Calu3 (cell line): ENCODE measurements at regions not wholly inside any gene's neighbourhood (a gene's known extent, or its start where the extent isn't known, plus 50 kb on each side); places are given as distances from the start of the nearest gene placed in this dataset.

Experiments used
- BruUV-seq: library from RNA; stranded (reverse); fragments of 400-500 nt; replicated peaks from 2 replicates; lab custom pipeline; 2021; lab: Mats Ljungman, UMichigan
- CTCF ChIA-PET: fragments of 300-600 bp; sonication (Branson Sonifier 250); formaldehyde crosslinking; loops from one replicate; lab custom pipeline; 2022; ENCODE audit warnings: antibody characterized with exemption; lab: Charles Lee
- DNase-seq: peaks from one replicate; pipeline ENCODE4 v3.0.0; 2022
- H3K27ac Mint-ChIP-seq: one replicate; pipeline ENCODE4 v1.8.0; 2022; ENCODE audit warnings: mixed read lengths; ENCODE audit not compliant: unreplicated experiment
- H3K27me3 Mint-ChIP-seq: one replicate; pipeline ENCODE4 v1.8.0; 2022; ENCODE audit warnings: mixed read lengths; ENCODE audit not compliant: unreplicated experiment
- H3K36me3 Mint-ChIP-seq: one replicate; pipeline ENCODE4 v1.8.0; 2022; ENCODE audit warnings: mild to moderate bottlenecking, moderate library complexity, mixed read lengths; ENCODE audit not compliant: insufficient read depth, unreplicated experiment
- H3K4me1 Mint-ChIP-seq: one replicate; pipeline ENCODE4 v1.8.0; 2022; ENCODE audit warnings: mild to moderate bottlenecking, low read depth, mixed read lengths; ENCODE audit not compliant: unreplicated experiment
- H3K4me3 Mint-ChIP-seq: one replicate; pipeline ENCODE4 v1.8.0; 2022; ENCODE audit warnings: mild to moderate bottlenecking, low read depth, moderate library complexity, mixed read lengths; ENCODE audit not compliant: unreplicated experiment
- H3K9me3 Mint-ChIP-seq: one replicate; pipeline ENCODE4 v1.8.0; 2022; ENCODE audit warnings: low read depth, mixed read lengths; ENCODE audit not compliant: unreplicated experiment
- CTCF ChIP-seq: fragments of 200-600 bp; IDR thresholded peaks from one replicate; pipeline ENCODE4 v1.8.0; 2022; ENCODE audit warnings: antibody characterized with exemption; ENCODE audit not compliant: unreplicated experiment
- intact Hi-C: fragments of 100-400 bp; cut with micrococcal nuclease; formaldehyde crosslinking; loops from one replicate; pipeline ENCODE4 v1.10.0; 2022; ENCODE audit not compliant: unreplicated experiment

GRCh38 chr15:39411102-39411989, 169.5 kb upstream of the THBS1 start:
- intact Hi-C loops, result no loop called here
- Mint-ChIP-seq H3K36me3 (no peaks in the 10 kb centered on the region), H3K9me3 (no peaks in the 10 kb centered on the region), H3K4me3 (no peak overlapping the region), H3K27ac (no peak overlapping the region), H3K4me1 (peaks cover 27% of the 10 kb centered on the region), H3K27me3 (no peaks in the 10 kb centered on the region)
- no peak for DNase-seq
- no TSS peak for BruUV-seq
- no peak for TF ChIP-seq CTCF
- CTCF ChIA-PET, result no interaction called here

GRCh38 chr15:39413558-39413957, 167.3 kb upstream of the THBS1 start:
- H3K4me1 Mint-ChIP-seq, result peaks cover 27% of the 10 kb centered on the region
- peaks cover 3% of the 10 kb centered on the region for H3K9me3 Mint-ChIP-seq
- H3K27ac Mint-ChIP-seq, result no peak overlapping the region
- no peak for DNase-seq
- no peaks in the 10 kb centered on the region for H3K27me3 Mint-ChIP-seq
- no peaks in the 10 kb centered on the region for H3K36me3 Mint-ChIP-seq
- TF ChIP-seq CTCF, result no peak
- H3K4me3 Mint-ChIP-seq, result no peak overlapping the region
- CTCF ChIA-PET, result no interaction called here
- intact Hi-C loops, result no loop called here
- no TSS peak for BruUV-seq

GRCh38 chr15:39414201-39414600, 166.7 kb upstream of the THBS1 start:
- BruUV-seq, result no TSS peak
- no peak for DNase-seq
- H3K4me1 Mint-ChIP-seq, result peaks cover 27% of the 10 kb centered on the region
- TF ChIP-seq CTCF, result no peak
- intact Hi-C loops, result no loop called here
- no peak overlapping the region for H3K4me3 Mint-ChIP-seq
- H3K27me3 Mint-ChIP-seq, result no peaks in the 10 kb centered on the region
- CTCF ChIA-PET, result no interaction called here
- no peaks in the 10 kb centered on the region for H3K36me3 Mint-ChIP-seq
- no peak overlapping the region for H3K27ac Mint-ChIP-seq
- H3K9me3 Mint-ChIP-seq, result peaks cover 3% of the 10 kb centered on the region

GRCh38 chr15:39415634-39416033, 165.2 kb upstream of the THBS1 start:
- intact Hi-C loops, result no loop called here
- no peak for DNase-seq
- Mint-ChIP-seq H3K9me3 (peaks cover 3% of the 10 kb centered on the region), H3K36me3 (no peaks in the 10 kb centered on the region), H3K4me1 (peaks cover 27% of the 10 kb centered on the region), H3K27me3 (no peaks in the 10 kb centered on the region), H3K27ac (no peak overlapping the region), H3K4me3 (no peak overlapping the region)
- CTCF ChIA-PET, result no interaction called here
- BruUV-seq, result no TSS peak
- no peak for TF ChIP-seq CTCF
